Fibroblast of lung (primary cell): ENCODE measurements at regions not wholly inside any gene's neighbourhood (a gene's known extent, or its start where the extent isn't known, plus 50 kb on each side); places are given as distances from the start of the nearest gene placed in this dataset.
"Not testable (repeated sequence)": the region's sequence is repeated elsewhere in the genome, so short reads cannot be mapped to it uniquely, and the experiment has no call there.

Experiments used
- CTCF ChIP-seq, 2 donors: IDR thresholded peaks in 1 of 2; conservative IDR thresholded peaks in 1 of 2; 1 replicate in 1 of 2; 2 replicates in 1 of 2; pipeline ENCODE4 v1.5.1; 2011 to 2012; ENCODE audit warnings: low read length in 2 of 2, control low read depth in 1 of 2, inconsistent platforms in 1 of 2, low read depth in 1 of 2, mild to moderate bottlenecking in 1 of 2
- EZH2 ChIP-seq: IDR thresholded peaks from 2 replicates; pipeline ENCODE4 v1.5.1; 2012; ENCODE audit warnings: low read length, control low read depth, mild to moderate bottlenecking; ENCODE audit errors: missing control alignments

GRCh38 chr2:180235506-180235905, 228.4 kb upstream of the CWC22 start:
- not testable (repeated sequence) for TF ChIP-seq EZH2; CTCF (conservative IDR thresholded peaks at IDR 0.05 in 1 of 2, IDR thresholded peaks at IDR 0.05 in 1 of 2; ENCODE audit: low read depth in 1 of 2, low read length in 2 of 2)
